ENCODE measurements at regions not wholly inside any gene's neighbourhood (a gene's known extent, or its start where the extent isn't known, plus 50 kb on each side); places are given as distances from the start of the nearest gene placed in this dataset.
"Not testable (repeated sequence)": the region's sequence is repeated elsewhere in the genome, so short reads cannot be mapped to it uniquely, and the experiment has no call there.

- no peak for ATAC-seq
Measured at GRCh38 chr13:79973533-79973963, 367.4 kb downstream of the SPRY2 start.

DNA sequence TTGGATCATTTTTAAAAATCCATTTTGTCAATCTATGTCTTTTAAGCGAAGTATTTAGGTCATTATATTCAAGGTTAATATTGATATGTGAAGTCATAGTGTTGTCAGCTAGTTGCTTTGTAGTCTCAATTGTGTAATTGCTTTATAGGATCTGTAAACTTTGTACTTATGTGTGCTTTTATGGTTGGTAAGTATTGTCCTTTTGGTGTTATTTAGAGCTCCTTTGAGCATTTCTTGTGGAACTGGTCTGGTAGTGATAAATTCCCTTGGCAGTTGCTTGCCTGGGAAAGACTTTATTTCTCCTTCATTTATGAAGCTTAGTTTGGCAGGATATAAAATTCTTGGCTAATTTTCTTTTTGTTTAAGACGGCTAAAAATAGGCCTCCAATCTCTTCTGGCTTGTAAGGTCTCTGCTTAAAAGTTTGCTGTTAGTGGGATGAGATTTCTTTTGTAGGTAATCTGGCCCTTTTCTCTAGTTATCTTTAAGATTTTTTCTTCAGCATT is 368.8 kb downstream of the SPRY2 start:
- no peak for ATAC-seq

- no peak for ATAC-seq
Measured at GRCh38 chr13:79966493-79966895, 374.4 kb downstream of the SPRY2 start.

- no peak for ATAC-seq
Measured at GRCh38 chr13:79966059-79966458, 374.9 kb downstream of the SPRY2 start.

DNA sequence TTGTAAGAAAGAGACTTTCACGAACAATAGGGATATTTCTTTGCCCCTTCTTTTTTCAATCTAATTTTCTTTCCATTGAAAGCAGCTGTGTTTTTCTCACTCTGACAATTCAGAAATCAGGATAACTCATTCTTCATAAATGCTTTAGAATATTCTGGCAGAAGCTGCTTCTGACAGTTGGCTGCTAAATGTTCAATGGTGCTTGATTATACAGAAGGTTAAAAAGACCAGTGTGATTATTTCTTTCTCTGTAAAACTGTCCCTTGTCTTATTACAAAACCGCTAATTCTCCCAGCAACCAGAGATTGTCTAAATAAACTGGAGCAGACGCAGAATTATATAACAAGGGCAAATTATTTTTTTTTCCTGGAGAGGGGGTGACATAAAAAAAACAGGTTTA is 394.4 kb downstream of the SPRY2 start:
- ATAC-seq, result no peak

GRCh38 chr13:79943346-79944023 is 397.4 kb downstream of the SPRY2 start:
- ATAC-seq, result no peak

DNA sequence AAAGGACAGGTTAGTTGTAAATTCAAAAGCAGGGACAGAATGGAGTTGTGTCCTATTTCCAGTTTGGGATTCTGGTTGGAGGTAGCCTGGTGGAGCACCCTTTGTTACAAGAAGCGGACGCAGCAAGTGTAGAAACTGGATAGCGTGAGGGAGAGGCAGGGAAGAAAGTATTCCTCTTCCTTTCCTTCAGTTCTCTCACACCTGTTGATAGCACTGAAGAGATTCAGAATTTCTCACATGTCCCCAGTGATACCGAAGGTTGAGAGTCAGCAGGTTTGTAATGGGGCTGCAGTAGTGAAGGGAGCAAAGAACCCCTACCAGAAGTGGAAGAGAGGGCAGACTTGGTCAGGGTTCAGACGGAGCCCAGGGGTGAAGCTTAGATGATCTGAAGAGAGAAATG is 399.2 kb downstream of the SPRY2 start:
- ATAC-seq, result no peak

- no peak for ATAC-seq
Measured at GRCh38 chr13:79939689-79940088, 401.2 kb downstream of the SPRY2 start.

DNA sequence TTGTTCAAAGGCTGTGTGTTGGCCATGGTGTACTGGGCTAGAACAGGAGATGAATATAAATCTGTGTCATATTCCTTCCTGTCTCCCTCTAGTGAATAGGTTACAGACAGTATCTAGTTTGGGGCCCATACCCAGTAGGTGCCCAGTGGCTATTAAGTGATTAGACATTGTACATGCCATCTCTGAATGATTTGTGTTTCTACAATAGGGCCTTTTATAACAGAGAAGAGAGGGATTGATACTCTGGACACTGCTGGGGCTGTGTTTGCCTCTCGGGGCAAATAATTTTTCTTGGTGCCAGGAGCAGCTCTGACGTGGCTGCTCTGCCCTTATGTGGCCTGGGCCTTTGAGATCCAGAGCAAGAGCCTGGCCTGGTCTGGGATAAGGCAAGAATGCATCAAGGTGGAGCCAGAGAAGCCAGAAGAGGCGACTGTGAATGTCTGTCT is 403.1 kb downstream of the SPRY2 start:
- ATAC-seq, result no peak

- ATAC-seq, result no peak
Measured at GRCh38 chr13:79937311-79937710, 403.6 kb downstream of the SPRY2 start.

DNA sequence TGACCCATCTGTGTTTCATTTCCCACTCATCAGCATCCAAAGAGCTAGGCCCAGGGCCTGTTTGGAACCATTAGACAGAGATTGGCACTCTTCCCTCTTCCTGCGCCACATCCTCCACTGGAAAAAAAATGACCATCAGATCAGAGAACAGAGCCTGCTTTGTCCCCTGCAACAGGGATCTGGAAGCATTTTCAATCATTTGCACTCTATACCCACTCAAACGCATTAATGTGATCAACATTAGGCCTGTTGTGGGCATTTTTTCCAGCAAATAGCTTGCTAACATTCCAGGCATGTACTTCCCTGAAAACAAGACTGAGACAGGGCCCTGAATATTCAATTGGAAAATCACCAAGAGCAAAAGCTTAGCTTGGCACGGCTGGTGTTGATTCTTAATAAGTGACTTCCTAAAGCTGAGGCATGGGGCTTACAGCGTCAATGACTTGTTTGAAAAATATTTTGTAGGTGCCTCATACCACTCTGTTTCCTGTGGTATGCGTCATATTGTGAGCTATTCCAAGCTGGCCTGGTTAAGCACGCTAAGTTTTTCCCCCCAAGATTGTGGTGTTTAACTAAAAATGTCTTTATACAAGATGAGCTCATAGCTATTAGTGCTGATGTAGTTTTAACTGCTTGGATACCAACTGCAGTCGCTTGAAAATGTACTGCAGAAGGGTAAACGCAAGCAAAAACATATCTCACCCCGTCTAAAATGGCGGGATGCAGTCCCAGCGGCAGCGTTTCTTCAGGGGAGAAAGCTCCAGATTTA is 404.4 kb downstream of the SPRY2 start:
- no peak for ATAC-seq

DNA sequence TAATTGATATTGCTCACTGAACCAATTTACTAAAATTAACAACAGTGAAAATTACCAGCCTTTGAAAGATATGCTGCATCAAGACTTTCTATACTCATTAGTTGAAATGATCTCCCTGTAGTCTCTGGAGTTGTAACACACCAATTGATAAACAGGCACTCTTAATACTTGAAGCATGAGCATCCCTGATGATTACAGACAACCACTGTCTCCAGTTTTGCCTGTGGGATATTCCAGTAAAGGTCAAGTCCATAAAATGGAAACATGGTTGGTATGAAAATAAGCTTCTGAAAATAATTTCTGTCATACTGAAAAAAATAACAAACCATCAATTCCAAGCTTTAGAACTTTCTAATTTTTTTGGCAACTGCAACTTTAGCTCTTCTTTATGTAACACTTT is 405.8 kb downstream of the SPRY2 start:
- no peak for ATAC-seq

GRCh38 chr13:79933389-79933788 is 407.5 kb downstream of the SPRY2 start:
- no peak for ATAC-seq

DNA sequence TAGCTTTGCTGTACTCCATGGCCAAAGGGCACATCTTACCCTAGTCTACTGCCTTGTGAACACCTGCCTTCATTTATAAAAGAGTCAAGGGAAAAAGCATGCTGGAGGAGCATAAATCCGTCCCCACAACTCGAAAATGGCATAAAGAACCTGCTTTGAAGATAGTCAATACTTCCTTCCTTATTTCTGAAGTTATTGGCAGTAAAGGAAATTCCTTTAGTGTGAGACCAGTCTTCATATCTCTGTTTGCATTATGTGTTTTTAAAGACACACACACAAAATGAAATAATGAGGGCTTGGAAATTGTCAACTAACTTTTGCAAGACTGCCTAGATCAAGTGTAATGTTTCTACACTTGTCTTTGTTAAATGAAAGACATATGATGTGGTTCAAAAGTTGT is 408.4 kb downstream of the SPRY2 start:
- no peak for ATAC-seq

GRCh38 chr13:79923973-79924556 is 416.9 kb downstream of the SPRY2 start:
- not testable (repeated sequence) for ATAC-seq

GRCh38 chr13:79919091-79919490 is 421.8 kb downstream of the SPRY2 start:
- ATAC-seq, result no peak

DNA sequence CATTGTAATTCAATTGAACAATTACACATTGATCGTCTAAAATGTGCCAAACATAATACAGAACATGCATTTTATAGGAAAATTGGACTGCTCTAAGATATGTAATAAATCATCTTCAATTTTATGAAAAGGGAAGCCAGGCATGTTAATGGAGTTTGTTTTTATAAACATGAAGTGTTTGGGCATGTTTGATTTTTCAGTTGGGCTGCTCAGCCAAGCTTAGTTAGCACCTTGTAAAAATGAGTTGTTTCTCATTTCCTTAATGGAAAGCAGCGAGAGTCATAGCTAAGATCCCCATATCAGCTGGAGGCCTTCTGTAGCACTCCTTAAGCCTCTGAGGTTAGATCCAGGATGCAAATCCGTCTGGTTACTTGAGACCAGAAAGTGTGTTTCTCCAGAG is 422.3 kb downstream of the SPRY2 start:
- no peak for ATAC-seq

GRCh38 chr13:79917628-79918027 is 423.3 kb downstream of the SPRY2 start:
- no peak for ATAC-seq

DNA sequence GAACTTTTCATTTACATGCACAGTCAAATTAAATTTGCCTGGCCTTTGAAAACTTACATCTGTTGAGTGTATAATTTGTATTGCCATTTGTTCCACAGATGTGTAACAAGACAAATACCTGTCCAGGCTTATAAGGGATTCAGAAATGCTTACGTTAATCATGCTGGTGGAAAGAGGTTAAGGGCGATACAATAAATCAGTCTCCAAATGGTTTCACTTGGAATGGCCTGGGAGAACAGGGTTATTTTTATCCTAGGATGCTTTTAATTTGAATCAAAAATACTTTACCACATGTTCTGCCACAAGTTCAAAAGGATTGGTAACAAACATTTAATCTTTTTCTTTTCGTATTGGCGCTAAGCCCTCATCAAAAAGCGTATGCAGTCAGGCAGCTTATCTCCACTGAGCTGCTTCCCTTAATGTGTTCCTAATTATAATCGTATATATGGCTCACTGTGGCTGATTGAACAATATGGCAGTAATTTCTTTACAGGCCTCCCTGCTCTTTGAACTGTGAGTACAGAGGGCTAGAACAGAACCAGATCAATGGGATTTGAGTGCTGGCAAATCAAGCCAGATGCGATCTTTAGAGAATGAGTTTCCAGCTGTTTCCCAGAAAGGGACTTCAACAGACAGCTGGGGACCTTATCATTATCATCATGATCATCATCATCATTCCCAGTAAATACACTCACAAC is 425.7 kb downstream of the SPRY2 start:
- no peak for ATAC-seq

DNA sequence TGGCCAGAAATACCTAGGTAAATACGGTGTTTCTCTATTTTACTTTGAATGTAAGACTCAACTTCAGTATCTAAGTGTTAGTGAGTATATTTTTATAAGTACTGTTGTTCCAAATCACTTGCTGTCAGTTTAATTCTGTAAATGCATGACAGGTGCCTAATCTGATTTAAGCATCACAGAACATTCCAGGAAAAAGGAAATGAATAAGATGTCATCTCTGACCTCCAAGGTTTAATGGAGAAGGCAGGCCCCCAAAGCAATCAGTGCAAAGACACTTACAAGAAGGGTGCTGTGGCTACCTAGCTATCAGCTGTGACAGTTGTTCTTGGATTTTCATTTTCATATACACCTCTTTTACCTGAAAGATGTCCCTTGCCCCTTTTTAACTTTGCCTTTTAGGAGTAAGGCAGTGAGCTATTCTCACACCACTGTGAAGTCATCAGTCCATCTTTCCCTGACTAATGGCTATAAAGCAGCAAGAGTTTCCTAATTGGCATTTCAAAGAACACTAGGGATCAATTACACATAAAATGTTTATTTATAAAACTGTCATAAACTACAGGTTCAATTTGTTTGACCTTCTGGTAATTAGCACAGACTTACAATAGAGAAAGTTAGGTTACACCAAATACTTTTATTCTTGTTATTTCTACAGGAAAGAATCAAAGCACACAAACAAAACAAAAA is 427.6 kb downstream of the SPRY2 start:
- no peak for ATAC-seq

DNA sequence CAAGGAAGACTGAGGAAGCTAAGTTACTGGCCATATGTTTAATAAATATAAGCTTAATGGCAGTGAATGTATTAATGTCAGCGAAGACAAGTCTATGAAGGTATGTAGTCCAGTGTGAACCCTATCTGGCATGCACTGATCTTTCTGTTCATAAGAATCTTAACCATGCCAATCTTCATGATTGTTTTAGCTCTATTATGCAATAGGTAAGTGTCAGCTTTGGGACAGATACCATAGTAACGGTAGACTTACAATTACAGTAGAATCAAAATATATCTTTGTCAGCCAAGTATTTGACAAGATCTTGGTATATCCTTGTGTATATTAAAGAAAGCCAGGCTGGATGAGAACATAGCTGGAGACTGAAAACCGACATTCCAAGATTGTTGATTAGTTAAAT is 428.5 kb downstream of the SPRY2 start:
- no peak for ATAC-seq

GRCh38 chr13:79910875-79911540 is 429.9 kb downstream of the SPRY2 start:
- ATAC-seq, result no peak

Measured in activated CD4-positive, CD25-positive, alpha-beta regulatory T cell treated with anti-CD3 and anti-CD28 coated beads, Interleukin-2, amount 50 U/mL, for 24 hours (primary cell).